ENCODE measurements at regions not wholly inside any gene's neighbourhood (a gene's known extent, or its start where the extent isn't known, plus 50 kb on each side); places are given as distances from the start of the nearest gene placed in this dataset.
"Not testable (repeated sequence)": the region's sequence is repeated elsewhere in the genome, so short reads cannot be mapped to it uniquely, and the experiment has no call there.

DNA sequence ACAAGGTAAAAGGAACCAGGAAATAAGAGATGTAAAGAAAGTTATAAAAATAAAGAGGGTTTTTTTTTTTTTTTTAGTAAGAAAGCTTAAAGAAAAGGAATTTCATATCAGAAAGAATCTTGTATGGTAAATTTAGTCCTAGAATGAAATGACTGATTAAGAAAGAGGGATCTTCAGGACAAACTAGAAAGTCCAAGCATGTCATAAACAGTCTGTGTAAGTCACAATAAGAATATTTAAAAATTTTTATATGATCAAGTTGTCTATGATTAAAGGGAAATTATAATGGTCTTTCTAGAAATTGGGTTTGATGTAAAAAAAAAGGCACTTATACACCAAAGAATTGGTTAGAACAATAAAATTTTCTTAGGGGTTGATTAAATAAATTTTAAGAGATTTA is 289.5 kb downstream of the XPNPEP1 start:
- DNase-seq = peak; percentile 5

- not testable (repeated sequence) for DNase-seq
Observed at GRCh38 chr10:109633017-109633416, 290.3 kb downstream of the XPNPEP1 start.

- DNase-seq = no peak
Observed at GRCh38 chr10:109624939-109625338, 298.4 kb downstream of the XPNPEP1 start.

DNA sequence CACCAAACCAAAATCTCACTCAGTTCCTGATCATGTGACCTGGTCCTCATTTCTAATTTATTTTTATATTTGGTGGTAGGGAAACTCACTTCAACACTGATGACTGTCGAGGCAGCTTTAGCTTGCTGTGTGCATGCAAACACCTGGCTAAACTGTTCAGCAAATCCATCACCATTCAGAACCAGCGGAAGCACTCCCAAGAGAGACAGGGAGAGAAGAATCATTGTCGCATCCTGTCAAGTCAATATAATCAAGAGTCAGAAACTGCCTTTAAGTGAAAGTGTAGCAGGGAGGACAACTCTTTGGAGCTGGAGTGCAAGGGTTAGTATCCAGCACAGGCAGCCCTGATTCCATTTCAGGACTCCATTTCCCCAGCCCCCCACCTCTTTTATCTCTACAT is 300.7 kb downstream of the XPNPEP1 start:
- DNase-seq = peak; percentile 67

- DNase-seq = peak; percentile 36
Observed at GRCh38 chr10:109620396-109620795, 302.9 kb downstream of the XPNPEP1 start.

DNA sequence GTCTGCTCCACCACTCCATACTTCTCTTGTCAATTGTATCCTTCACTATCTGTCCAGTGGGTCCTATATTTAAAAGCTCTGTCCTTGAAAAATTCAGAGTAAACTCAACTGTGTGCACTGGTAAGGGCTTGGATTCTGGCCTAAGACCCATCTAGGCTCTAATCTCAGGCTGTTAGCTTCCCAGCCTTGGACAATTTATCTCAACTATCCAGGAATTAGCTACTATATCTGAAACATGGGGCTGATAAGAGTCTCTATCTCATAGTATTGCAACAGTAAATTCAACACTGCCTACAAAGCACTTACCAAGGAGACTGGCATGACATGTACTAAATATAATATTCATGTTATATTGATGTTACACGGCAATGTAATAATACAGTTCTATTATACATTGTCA is 303.4 kb downstream of the XPNPEP1 start:
- DNase-seq = no peak

DNA sequence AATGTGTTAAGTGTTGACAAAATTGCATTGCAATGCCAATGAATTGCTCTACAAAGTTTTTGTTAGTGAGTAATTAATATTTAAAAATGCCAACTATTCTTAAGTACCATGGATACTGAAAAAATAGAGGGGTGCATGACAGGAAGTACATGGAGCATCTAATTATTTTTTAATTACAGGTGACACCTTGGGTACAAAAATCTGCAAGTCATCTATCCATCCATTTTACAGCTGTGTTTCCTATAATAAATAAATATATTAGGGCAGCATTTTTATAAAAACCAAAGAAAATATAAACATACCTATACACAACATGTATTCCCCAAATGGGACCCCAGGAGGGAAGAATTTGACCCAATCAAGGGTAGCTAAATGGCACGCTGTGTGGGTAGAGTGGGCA is 304.6 kb downstream of the XPNPEP1 start:
- DNase-seq = no peak

- no peak for DNase-seq
Observed at GRCh38 chr10:109618301-109618700, 305.0 kb downstream of the XPNPEP1 start.

DNA sequence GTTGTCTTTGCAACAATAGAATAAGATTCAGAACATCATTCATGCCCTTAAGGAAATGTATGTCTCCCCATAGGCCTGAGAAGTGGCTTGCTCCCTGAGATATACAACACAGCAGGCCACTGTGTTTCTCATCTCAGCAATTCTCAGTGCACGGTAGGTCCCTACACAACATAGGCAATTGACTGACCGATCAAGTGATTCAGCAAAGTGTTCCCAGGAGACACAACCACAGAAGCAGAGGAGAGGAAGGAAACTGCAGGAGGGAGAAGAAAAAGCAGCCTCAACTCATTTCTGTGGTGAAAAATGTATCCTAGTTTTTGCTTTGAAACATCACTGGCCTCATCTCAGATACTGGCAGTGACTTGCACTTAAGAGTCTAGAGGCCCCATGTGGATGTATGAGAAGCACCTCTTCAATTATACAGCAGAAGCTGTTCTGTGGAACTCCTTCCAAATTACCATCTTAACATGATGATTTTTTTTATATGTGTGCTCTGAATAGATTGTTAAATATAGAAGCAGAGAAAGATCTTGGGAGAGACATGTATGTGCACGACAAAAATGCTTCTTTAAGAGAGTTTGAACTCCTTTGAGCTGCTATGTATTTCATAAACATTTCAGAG is 306.8 kb downstream of the XPNPEP1 start:
- peak; percentile 38 for DNase-seq

DNA sequence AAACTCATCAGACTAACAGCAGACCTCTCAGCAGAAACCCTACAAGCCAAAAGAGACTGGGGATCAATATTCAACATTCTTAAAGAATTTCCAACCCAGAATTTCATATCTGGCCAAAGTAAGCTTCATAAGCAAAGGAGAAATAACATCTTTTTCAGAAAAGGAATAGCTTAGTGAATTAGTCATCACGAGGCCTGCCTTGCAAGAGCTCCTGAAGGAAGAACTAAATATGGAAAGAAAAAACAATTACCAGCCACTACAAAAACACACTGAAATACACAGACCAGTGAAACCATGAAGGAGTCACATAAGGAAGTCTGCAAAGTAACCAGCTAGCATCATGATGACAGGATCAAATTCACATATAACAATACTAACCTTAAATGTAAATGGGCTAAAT is 328.0 kb downstream of the XPNPEP1 start:
- not testable (repeated sequence) for DNase-seq

DNA sequence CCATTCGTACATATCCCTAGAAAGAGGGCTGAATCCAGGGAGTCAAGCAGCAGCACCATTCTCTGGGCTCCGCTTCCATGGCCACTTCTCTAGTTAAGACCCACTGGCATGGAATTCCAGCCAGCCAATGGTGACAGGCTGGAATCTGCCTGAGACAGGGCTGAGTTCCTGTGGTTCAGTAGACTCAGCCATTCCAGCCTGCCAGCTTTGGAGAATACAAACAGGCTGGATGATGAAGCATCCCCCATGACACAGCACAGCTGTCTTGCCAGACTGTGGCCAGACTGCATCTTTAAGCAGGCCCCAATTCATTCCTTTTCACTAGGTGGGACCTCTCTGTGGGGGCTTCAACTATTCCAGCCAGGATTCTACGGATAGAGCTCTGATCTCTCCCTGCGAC is 329.6 kb downstream of the XPNPEP1 start:
- no peak for DNase-seq

DNA sequence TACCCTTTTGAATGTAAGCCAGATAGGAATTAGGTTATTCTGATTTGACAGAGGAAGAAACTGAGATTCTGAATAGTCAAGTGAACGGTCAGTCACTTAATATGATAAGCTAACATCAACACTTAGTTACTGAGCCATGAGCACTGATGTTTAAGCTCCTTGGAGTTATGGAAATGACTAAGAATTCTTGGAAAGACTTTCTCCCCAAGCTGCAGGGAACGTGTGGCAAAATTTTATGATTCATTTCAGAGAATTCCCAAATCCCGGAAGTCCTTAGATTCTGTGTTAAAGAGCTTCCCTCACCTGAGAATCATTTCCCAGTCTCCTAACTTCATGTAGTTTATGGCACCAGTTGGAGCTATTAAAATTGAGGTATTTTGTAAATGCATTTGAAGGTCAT is 330.9 kb downstream of the XPNPEP1 start:
- no peak for DNase-seq

- no peak for DNase-seq
Observed at GRCh38 chr10:109591601-109592000, 331.7 kb downstream of the XPNPEP1 start.

DNA sequence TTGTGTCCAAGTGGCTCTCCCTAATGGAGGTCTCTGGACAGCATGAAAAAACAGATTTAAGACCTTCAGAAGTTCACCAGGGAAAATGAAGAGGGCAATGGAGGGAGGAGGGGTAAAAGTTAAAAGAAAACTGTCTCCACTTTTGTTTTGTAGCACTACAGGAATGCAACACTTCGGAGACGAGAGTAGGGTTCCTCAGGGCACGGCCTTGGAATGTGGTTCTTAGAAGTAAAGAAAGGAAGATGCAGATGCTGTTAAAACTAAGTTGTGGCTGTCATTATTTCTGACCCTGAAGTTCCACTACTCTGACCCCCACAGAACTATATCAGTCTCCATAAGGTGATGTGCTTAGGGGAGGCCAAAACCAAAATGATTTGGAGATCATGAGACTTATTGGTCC is 335.1 kb downstream of the XPNPEP1 start:
- DNase-seq = no peak

- DNase-seq = no peak
Observed at GRCh38 chr10:109587366-109587765, 335.9 kb downstream of the XPNPEP1 start.

DNA sequence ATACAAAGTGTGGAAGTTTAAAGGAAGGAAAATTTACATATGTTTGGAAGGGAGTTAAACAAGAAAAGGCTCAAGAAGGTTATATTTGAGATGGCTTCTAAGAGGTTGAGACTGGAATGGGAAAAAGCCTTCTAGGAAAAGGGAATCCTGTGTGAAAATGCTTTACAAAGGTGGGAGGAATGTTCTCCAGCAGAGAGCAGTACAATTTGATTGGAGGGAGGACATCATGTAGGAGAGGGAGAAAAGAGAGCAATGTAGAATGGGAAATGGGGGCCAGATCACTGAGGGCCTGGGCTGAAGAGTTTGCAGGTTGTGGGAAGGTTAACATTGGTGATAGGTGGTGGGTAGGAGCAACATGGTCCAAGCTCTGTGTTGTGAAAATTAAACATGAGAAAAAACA is 366.9 kb downstream of the XPNPEP1 start:
- no peak for DNase-seq

- not testable (repeated sequence) for DNase-seq
Observed at GRCh38 chr10:109542050-109542603, 381.2 kb downstream of the XPNPEP1 start.

- DNase-seq = peak; percentile 6
Observed at GRCh38 chr10:109534193-109534592, 389.1 kb downstream of the XPNPEP1 start.

GRCh38 chr10:109529258-109529657 is 394.1 kb downstream of the XPNPEP1 start:
- DNase-seq = no peak

GRCh38 chr10:109517748-109518147 is 405.6 kb downstream of the XPNPEP1 start:
- DNase-seq = no peak

GRCh38 chr10:109504401-109504800 is 418.9 kb downstream of the XPNPEP1 start:
- DNase-seq = no peak

DNA sequence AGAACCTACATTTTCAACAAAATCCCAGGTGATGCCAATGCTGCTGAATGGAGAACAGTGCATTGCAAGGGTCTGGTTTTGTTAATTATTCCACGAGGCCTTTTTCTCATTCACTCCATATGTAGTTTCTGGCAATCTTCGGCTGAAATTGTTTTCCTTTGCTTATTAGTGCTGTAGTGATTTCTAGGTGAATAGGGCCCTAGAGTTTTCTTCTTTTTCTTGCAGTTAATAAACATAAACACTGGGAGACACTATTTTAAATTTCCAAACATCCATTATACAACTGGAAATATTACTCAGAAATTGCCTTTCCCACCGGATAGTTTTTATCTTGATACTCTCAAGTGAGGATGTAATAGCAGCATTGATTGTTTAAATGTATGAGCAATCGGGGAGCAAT is 435.6 kb downstream of the XPNPEP1 start:
- no peak for DNase-seq

GRCh38 chr10:109480836-109481235 is 442.5 kb downstream of the XPNPEP1 start:
- no peak for DNase-seq

DNA sequence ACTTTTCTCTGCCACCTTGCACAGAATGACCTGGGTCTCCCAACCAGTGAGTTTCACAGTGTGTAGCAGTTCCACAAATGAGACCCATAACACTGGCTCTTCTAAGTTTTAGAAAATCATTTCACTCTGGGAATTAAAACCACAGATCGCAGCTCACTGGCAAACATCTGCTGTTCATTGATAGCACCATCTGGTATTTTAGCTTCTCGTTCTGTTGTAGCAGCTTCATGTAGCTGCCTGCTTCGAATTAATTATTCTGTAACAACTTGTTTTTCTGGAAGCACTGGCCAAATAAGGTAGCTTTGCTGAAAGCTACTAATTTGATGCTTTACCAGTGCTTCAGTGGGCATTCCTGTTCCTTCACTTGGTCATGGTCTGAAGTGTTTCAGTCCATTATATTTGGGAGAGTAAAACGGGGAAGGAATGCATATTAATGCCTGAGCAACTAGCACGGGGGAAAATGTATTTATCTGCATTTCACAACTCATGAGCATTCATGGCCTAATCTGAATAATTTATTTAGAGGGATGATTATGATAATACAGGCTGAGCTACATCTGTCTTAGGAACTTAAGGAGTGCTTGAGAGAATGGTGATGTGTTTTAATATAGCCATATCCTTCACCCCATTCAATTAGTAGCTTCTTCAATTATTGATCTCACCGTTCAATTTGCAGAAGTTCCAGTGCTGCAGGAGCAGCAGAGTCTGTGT is 447.4 kb downstream of the XPNPEP1 start:
- DNase-seq = peak; percentile 59

Measured in eye (tissue), 1 donor.